IPS-NIHi7 (cell line): ENCODE measurements at regions not wholly inside any gene's neighbourhood (a gene's known extent, or its start where the extent isn't known, plus 50 kb on each side); places are given as distances from the start of the nearest gene placed in this dataset.
"Not testable (repeated sequence)": the region's sequence is repeated elsewhere in the genome, so short reads cannot be mapped to it uniquely, and the experiment has no call there.

ENCODE experiments used
- DNase-seq: peaks from one replicate; pipeline ENCODE4 v3.0.0; 2012; ENCODE audit warnings: mixed read lengths; ENCODE audit errors: extremely low spot score

- DNase-seq: no peak
These were observed 58.1 kb downstream of the ATXN7L3B start for GRCh38 chr12:74595696-74596095.

GRCh38 chr12:74598819-74599218, 61.2 kb downstream of the ATXN7L3B start:
- no peak for DNase-seq

GRCh38 chr12:74599932-74600331, 62.3 kb downstream of the ATXN7L3B start:
- DNase-seq: no peak

GRCh38 chr12:74600817-74601216, 63.2 kb downstream of the ATXN7L3B start:
- DNase-seq: not testable (repeated sequence)

GRCh38 chr12:74602881-74603672, 65.4 kb downstream of the ATXN7L3B start:
- no peak for DNase-seq

GRCh38 chr12:74608231-74608775, 70.7 kb downstream of the ATXN7L3B start:
- no peak for DNase-seq

- no peak for DNase-seq
These were observed 73.1 kb downstream of the ATXN7L3B start for GRCh38 chr12:74610711-74611110.

GRCh38 chr12:74614426-74614825, 76.8 kb downstream of the ATXN7L3B start:
- DNase-seq: no peak

GRCh38 chr12:74619084-74619483, 81.4 kb downstream of the ATXN7L3B start:
- DNase-seq: no peak

GRCh38 chr12:74619884-74620283, 82.2 kb downstream of the ATXN7L3B start:
- DNase-seq: no peak

- no peak for DNase-seq
These were observed 83.3 kb downstream of the ATXN7L3B start for GRCh38 chr12:74620921-74621320.

- no peak for DNase-seq
These were observed 86.6 kb downstream of the ATXN7L3B start for GRCh38 chr12:74624201-74624600.

GRCh38 chr12:74626397-74626796, 88.8 kb downstream of the ATXN7L3B start:
- DNase-seq: no peak

GRCh38 chr12:74641262-74641661, 103.6 kb downstream of the ATXN7L3B start:
- no peak for DNase-seq

- DNase-seq: no peak
These were observed 104.1 kb downstream of the ATXN7L3B start for GRCh38 chr12:74641694-74642093.

GRCh38 chr12:74644681-74645080, 107.0 kb downstream of the ATXN7L3B start:
- DNase-seq: no peak

- DNase-seq: no peak
These were observed 109.2 kb downstream of the ATXN7L3B start for GRCh38 chr12:74646831-74647230.

GRCh38 chr12:74647256-74647655, 109.6 kb downstream of the ATXN7L3B start:
- DNase-seq: no peak

GRCh38 chr12:74656251-74656650, 118.6 kb downstream of the ATXN7L3B start:
- DNase-seq: no peak

GRCh38 chr12:74660442-74660841, 122.8 kb downstream of the ATXN7L3B start:
- DNase-seq: no peak

- no peak for DNase-seq
These were observed 126.3 kb downstream of the ATXN7L3B start for GRCh38 chr12:74663958-74664357.

- no peak for DNase-seq
These were observed 128.1 kb downstream of the ATXN7L3B start for GRCh38 chr12:74665690-74666089.

GRCh38 chr12:74671421-74671820, 133.8 kb downstream of the ATXN7L3B start:
- DNase-seq: no peak

- not testable (repeated sequence) for DNase-seq
These were observed 139.3 kb downstream of the ATXN7L3B start for GRCh38 chr12:74676955-74677354.
